ENCODE measurements at regions not wholly inside any gene's neighbourhood (a gene's known extent, or its start where the extent isn't known, plus 50 kb on each side); places are given as distances from the start of the nearest gene placed in this dataset.

GRCh38 chr15:77817434-77817833 is 184.7 kb upstream of the LINGO1 start:
- TF ChIP-seq POLR2A (IDR thresholded peaks at IDR 0.05) (no peak), CTCF (IDR thresholded peaks at IDR 0.05) (no peak)

Data from heart left ventricle (tissue), 13 donors.